ENCODE measurements at regions not wholly inside any gene's neighbourhood (a gene's known extent, or its start where the extent isn't known, plus 50 kb on each side); places are given as distances from the start of the nearest gene placed in this dataset.

- TF ChIP-seq RAD51 (IDR thresholded peaks at IDR 0.05) (peak; percentile 69; the same call in 1 of the 2 replicates), NFYB (IDR thresholded peaks at IDR 0.05; ENCODE audit: insufficient read depth, low read depth, low read length) (no peak)
- ChIA-PET POLR2A (no interaction called here), CTCF (no interaction called here), SMC1A (ENCODE audit: uncharacterized antibody, unreplicated experiment) (no interaction called here), RAD21 (ENCODE audit: unreplicated experiment) (no interaction called here)
- intact Hi-C loops (cut with micrococcal nuclease; ENCODE audit: unreplicated experiment) = no loop called here
- no peaks in the 10 kb centered on the region for H3K27me3 ChIP-seq (replicated peaks in 1 of 2; ENCODE audit: control insufficient read depth in 2 of 2, insufficient read depth in 2 of 2, low read length in 1 of 2)
- in situ Hi-C loops (cut with MboI) = no loop called here
- H3K4me2 ChIP-seq (ENCODE audit: control insufficient read depth, insufficient read depth) = no peak overlapping the region
- no peak overlapping the region for H3K4me3 ChIP-seq
- no peaks in the 10 kb centered on the region for H4K20me1 ChIP-seq (ENCODE audit: control insufficient read depth, insufficient read depth)
- BruUV-seq (replicated peaks) = no TSS peak
- no peaks in the 10 kb centered on the region for H3K36me3 ChIP-seq (ENCODE audit: control insufficient read depth in 2 of 2, insufficient read depth in 2 of 2, low read length in 1 of 2)
- DNase-seq (ENCODE audit: low read depth, low spot score) (no peak), ATAC-seq (no peak), FAIRE-seq (no peak)
- H2AFZ ChIP-seq (ENCODE audit: control insufficient read depth, low read depth, low read length) = no peak overlapping the region
- no peak overlapping the region for H3K9ac ChIP-seq (ENCODE audit: control insufficient read depth, insufficient read depth, low read length)
- no peaks in the 10 kb centered on the region for H3K4me1 ChIP-seq (ENCODE audit: control insufficient read depth, insufficient read depth, low read length)
- H3K79me2 ChIP-seq (ENCODE audit: control insufficient read depth, insufficient read depth, low read length) = no peaks in the 10 kb centered on the region
- no peak overlapping the region for H3K27ac ChIP-seq (ENCODE audit: control insufficient read depth, insufficient read depth)
- no peaks in the 10 kb centered on the region for H3K9me3 ChIP-seq (replicated peaks; ENCODE audit: control insufficient read depth, insufficient read depth, low read length)
- WGBS (ENCODE audit: insufficient coverage, insufficient replicate concordance, low lambda C conversion rate, missing lambda C conversion rate) = 64% methylated on average over 2 of the region's 2 CpGs
Observed at GRCh38 chr6:91834813-91835212, 1247.9 kb upstream of the MAP3K7 start.

- no peaks in the 10 kb centered on the region for H3K4me1 ChIP-seq (ENCODE audit: control insufficient read depth, insufficient read depth, low read length)
- ChIA-PET POLR2A (no interaction called here), CTCF (interaction anchor here (1.3 kb wide), 1 partner anchor 16 kb away, joined by 3 read pairs; no protein-coding TSS in a partner anchor), SMC1A (ENCODE audit: uncharacterized antibody, unreplicated experiment) (interaction anchor here (1.1 to 1.6 kb wide), 4 partner anchors 49 to 341 kb away, joined by 3 to 4 read pairs (median 3); no protein-coding TSS in a partner anchor), RAD21 (ENCODE audit: unreplicated experiment) (no interaction called here)
- no peaks in the 10 kb centered on the region for H3K9me3 ChIP-seq (replicated peaks; ENCODE audit: control insufficient read depth, insufficient read depth, low read length)
- 31% methylated on average over 2 of the region's 2 CpGs for WGBS (ENCODE audit: insufficient coverage, insufficient replicate concordance, low lambda C conversion rate, missing lambda C conversion rate)
- intact Hi-C loops (cut with micrococcal nuclease; ENCODE audit: unreplicated experiment) = no loop called here
- in situ Hi-C loops (cut with MboI) = no loop called here
- H3K79me2 ChIP-seq (ENCODE audit: control insufficient read depth, insufficient read depth, low read length) = no peaks in the 10 kb centered on the region
- no peak for FAIRE-seq
- no peak overlapping the region for H3K9ac ChIP-seq (ENCODE audit: control insufficient read depth, insufficient read depth, low read length)
- no peak overlapping the region for H2AFZ ChIP-seq (ENCODE audit: control insufficient read depth, low read depth, low read length)
- no peak overlapping the region for H3K27ac ChIP-seq (ENCODE audit: control insufficient read depth, insufficient read depth)
- no peak overlapping the region for H3K4me2 ChIP-seq (ENCODE audit: control insufficient read depth, insufficient read depth)
- no peak for DNase-seq (ENCODE audit: low read depth, low spot score)
- no peaks in the 10 kb centered on the region for H3K27me3 ChIP-seq (replicated peaks in 1 of 2; ENCODE audit: control insufficient read depth in 2 of 2, insufficient read depth in 2 of 2, low read length in 1 of 2)
- no TSS peak for BruUV-seq (replicated peaks)
- H3K36me3 ChIP-seq (ENCODE audit: control insufficient read depth in 2 of 2, insufficient read depth in 2 of 2, low read length in 1 of 2) = no peaks in the 10 kb centered on the region
- no peak overlapping the region for H3K4me3 ChIP-seq
- H4K20me1 ChIP-seq (ENCODE audit: control insufficient read depth, insufficient read depth) = no peaks in the 10 kb centered on the region
- peak; percentile 82 for ATAC-seq
- TF ChIP-seq PKNOX1 (IDR thresholded peaks at IDR 0.05) = no peak
- TF ChIP-seq, protein P1, sequence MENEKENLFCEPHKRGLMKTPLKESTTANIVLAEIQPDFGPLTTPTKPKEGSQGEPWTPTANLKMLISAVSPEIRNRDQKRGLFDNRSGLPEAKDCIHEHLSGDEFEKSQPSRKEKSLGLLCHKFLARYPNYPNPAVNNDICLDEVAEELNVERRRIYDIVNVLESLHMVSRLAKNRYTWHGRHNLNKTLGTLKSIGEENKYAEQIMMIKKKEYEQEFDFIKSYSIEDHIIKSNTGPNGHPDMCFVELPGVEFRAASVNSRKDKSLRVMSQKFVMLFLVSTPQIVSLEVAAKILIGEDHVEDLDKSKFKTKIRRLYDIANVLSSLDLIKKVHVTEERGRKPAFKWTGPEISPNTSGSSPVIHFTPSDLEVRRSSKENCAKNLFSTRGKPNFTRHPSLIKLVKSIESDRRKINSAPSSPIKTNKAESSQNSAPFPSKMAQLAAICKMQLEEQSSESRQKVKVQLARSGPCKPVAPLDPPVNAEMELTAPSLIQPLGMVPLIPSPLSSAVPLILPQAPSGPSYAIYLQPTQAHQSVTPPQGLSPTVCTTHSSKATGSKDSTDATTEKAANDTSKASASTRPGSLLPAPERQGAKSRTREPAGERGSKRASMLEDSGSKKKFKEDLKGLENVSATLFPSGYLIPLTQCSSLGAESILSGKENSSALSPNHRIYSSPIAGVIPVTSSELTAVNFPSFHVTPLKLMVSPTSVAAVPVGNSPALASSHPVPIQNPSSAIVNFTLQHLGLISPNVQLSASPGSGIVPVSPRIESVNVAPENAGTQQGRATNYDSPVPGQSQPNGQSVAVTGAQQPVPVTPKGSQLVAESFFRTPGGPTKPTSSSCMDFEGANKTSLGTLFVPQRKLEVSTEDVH (IDR thresholded peaks at IDR 0.05; ENCODE audit: low read depth, partially characterized antibody) = no peak
- no peak for TF ChIP-seq MEF2B (IDR thresholded peaks at IDR 0.05; ENCODE audit: partially characterized antibody, poor library complexity, severe bottlenecking)
- no peak for TF ChIP-seq SP1 (IDR thresholded peaks at IDR 0.05; ENCODE audit: low read depth, low read length)
- no peak for TF ChIP-seq REST (IDR thresholded peaks at IDR 0.05; ENCODE audit: low read depth, low read length)
- TF ChIP-seq, protein P2, sequence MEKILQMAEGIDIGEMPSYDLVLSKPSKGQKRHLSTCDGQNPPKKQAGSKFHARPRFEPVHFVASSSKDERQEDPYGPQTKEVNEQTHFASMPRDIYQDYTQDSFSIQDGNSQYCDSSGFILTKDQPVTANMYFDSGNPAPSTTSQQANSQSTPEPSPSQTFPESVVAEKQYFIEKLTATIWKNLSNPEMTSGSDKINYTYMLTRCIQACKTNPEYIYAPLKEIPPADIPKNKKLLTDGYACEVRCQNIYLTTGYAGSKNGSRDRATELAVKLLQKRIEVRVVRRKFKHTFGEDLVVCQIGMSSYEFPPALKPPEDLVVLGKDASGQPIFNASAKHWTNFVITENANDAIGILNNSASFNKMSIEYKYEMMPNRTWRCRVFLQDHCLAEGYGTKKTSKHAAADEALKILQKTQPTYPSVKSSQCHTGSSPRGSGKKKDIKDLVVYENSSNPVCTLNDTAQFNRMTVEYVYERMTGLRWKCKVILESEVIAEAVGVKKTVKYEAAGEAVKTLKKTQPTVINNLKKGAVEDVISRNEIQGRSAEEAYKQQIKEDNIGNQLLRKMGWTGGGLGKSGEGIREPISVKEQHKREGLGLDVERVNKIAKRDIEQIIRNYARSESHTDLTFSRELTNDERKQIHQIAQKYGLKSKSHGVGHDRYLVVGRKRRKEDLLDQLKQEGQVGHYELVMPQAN (conservative IDR thresholded peaks at IDR 0.05) = no peak
Observed at GRCh38 chr6:91827151-91827550, 1240.3 kb upstream of the MAP3K7 start.

Measured in GM12878 (cell line).